H9 (cell line): ENCODE measurements at regions not wholly inside any gene's neighbourhood (a gene's known extent, or its start where the extent isn't known, plus 50 kb on each side); places are given as distances from the start of the nearest gene placed in this dataset.
"Not testable (repeated sequence)": the region's sequence is repeated elsewhere in the genome, so short reads cannot be mapped to it uniquely, and the experiment has no call there.

Experiments
- DNase-seq: peaks from one replicate; pipeline ENCODE4 v3.0.0-alpha.2; 2017
- H2AFZ ChIP-seq: one replicate; pipeline ENCODE4 v1.6.1; 2013; ENCODE audit warnings: mild to moderate bottlenecking, low read length, control low read depth, moderate library complexity
- H2AK5ac ChIP-seq: 2 replicates; pipeline ENCODE4 v1.6.1; 2013; ENCODE audit warnings: low read length, control low read depth, mixed read lengths; ENCODE audit not compliant: insufficient read length
- H2BK120ac ChIP-seq: one replicate; pipeline ENCODE4 v1.6.1; 2013; ENCODE audit warnings: low read depth, mild to moderate bottlenecking, low read length, control low read depth, inconsistent platforms; ENCODE audit not compliant: poor library complexity, severe bottlenecking
- H2BK12ac ChIP-seq: 2 replicates; pipeline ENCODE4 v1.6.1; 2013; ENCODE audit warnings: low read length, control low read depth, mixed read lengths, low read depth; ENCODE audit not compliant: insufficient read length
- H2BK15ac ChIP-seq: 2 replicates; pipeline ENCODE4 v1.6.1; 2013; ENCODE audit warnings: low read depth, low read length, control low read depth
- H2BK20ac ChIP-seq: one replicate; pipeline ENCODE4 v1.6.1; 2013; ENCODE audit warnings: low read depth, mild to moderate bottlenecking, low read length, control low read depth, inconsistent platforms; ENCODE audit not compliant: poor library complexity, severe bottlenecking
- H2BK5ac ChIP-seq: 2 replicates; pipeline ENCODE4 v1.6.1; 2013; ENCODE audit warnings: low read length, control low read depth, mixed read lengths; ENCODE audit not compliant: insufficient read length
- H3K14ac ChIP-seq: 2 replicates; pipeline ENCODE4 v1.6.1; 2013; ENCODE audit warnings: low read length, control low read depth; ENCODE audit not compliant: insufficient read depth
- H3K18ac ChIP-seq: 2 replicates; pipeline ENCODE4 v1.6.1; 2013; ENCODE audit warnings: low read depth, mild to moderate bottlenecking, mixed read lengths, low read length, control low read depth; ENCODE audit not compliant: insufficient read length
- H3K23ac ChIP-seq: 2 replicates; pipeline ENCODE4 v1.6.1; 2013; ENCODE audit warnings: low read length, control low read depth, mixed read lengths, low read depth; ENCODE audit not compliant: insufficient read length
- H3K23me2 ChIP-seq: 2 replicates; pipeline ENCODE4 v1.6.1; 2013; ENCODE audit warnings: low read depth, mild to moderate bottlenecking, mixed read lengths, low read length, control low read depth; ENCODE audit not compliant: insufficient read length, poor library complexity, severe bottlenecking
- H3K27ac ChIP-seq: 2 replicates; pipeline ENCODE4 v1.5.1; 2013; ENCODE audit warnings: low read length, control low read depth, mixed read lengths, low read depth; ENCODE audit not compliant: insufficient read length
- H3K27me3 ChIP-seq: 2 replicates; pipeline ENCODE4 v1.6.1; 2013; ENCODE audit warnings: low read length, control low read depth, inconsistent platforms; ENCODE audit not compliant: insufficient read depth
- H3K4ac ChIP-seq: 2 replicates; pipeline ENCODE4 v1.6.1; 2013; ENCODE audit warnings: low read depth, mild to moderate bottlenecking, control low read depth, inconsistent platforms, low read length, moderate library complexity
- H3K4me1 ChIP-seq: 2 replicates; pipeline ENCODE4 v1.6.1; 2013; ENCODE audit warnings: low read length, control low read depth, inconsistent platforms; ENCODE audit not compliant: insufficient read depth
- H3K4me2 ChIP-seq: 2 replicates; pipeline ENCODE4 v1.6.1; 2013; ENCODE audit warnings: low read length, control low read depth, mixed read lengths; ENCODE audit not compliant: insufficient read length, insufficient read depth
- H3K56ac ChIP-seq: 2 replicates; pipeline ENCODE4 v1.6.1; 2013; ENCODE audit warnings: low read depth, mild to moderate bottlenecking, mixed read lengths, low read length, control low read depth; ENCODE audit not compliant: insufficient read length
- H3K79me1 ChIP-seq: 2 replicates; pipeline ENCODE4 v1.6.1; 2013; ENCODE audit warnings: low read depth, mild to moderate bottlenecking, moderate library complexity, low read length, control low read depth, inconsistent platforms; ENCODE audit not compliant: insufficient read depth, poor library complexity, severe bottlenecking
- H3K79me2 ChIP-seq: 2 replicates; pipeline ENCODE4 v1.6.1; 2013; ENCODE audit warnings: low read length, control low read depth, inconsistent platforms; ENCODE audit not compliant: insufficient read depth
- H3K9ac ChIP-seq: 2 replicates; pipeline ENCODE4 v1.6.1; 2013; ENCODE audit warnings: low read length, control low read depth, mixed read lengths; ENCODE audit not compliant: insufficient read length; ENCODE audit errors: extremely low read depth
- H3K9me3 ChIP-seq: one replicate; pipeline ENCODE4 v1.6.1; 2013; ENCODE audit warnings: low read depth, low read length, inconsistent platforms; ENCODE audit not compliant: control insufficient read depth
- H3T11ph ChIP-seq: one replicate; pipeline ENCODE4 v1.6.1; 2013; ENCODE audit warnings: mild to moderate bottlenecking, low read length, control low read depth, inconsistent platforms
- H4K20me1 ChIP-seq: one replicate; pipeline ENCODE4 v1.6.1; 2013; ENCODE audit not compliant: control insufficient read depth, insufficient read length, insufficient read depth
- H4K5ac ChIP-seq: 2 replicates; pipeline ENCODE4 v1.6.1; 2013; ENCODE audit warnings: low read depth, mild to moderate bottlenecking, mixed read lengths, low read length, control low read depth; ENCODE audit not compliant: insufficient read length
- H4K8ac ChIP-seq: replicated peaks from 2 replicates; pipeline ENCODE4 v1.6.1; 2013; ENCODE audit warnings: low read length, control low read depth, mixed read lengths, low read depth; ENCODE audit not compliant: insufficient read length
- H4K91ac ChIP-seq: 2 replicates; pipeline ENCODE4 v1.6.1; 2013; ENCODE audit warnings: low read depth, mild to moderate bottlenecking, moderate library complexity, mixed read lengths, low read length, control low read depth; ENCODE audit not compliant: insufficient read length
- H3K27ac Mint-ChIP-seq, 3 experiments: 2 replicates in 2 of 3; 3 replicates in 1 of 3; pipeline ENCODE4 v1.8.0; 2020 to 2021; ENCODE audit warnings: mixed read lengths in 3 of 3, mild to moderate bottlenecking in 1 of 3, moderate library complexity in 1 of 3
- H3K27me3 Mint-ChIP-seq: 2 replicates; pipeline ENCODE4 v1.8.0; 2021; ENCODE audit warnings: low read depth, mild to moderate bottlenecking, moderate library complexity, mixed read lengths
- H3K36me3 Mint-ChIP-seq, 3 experiments: 2 replicates in 2 of 3; 3 replicates in 1 of 3; pipeline ENCODE4 v1.8.0; 2020 to 2021; ENCODE audit warnings: low read depth in 3 of 3, mixed read lengths in 3 of 3; ENCODE audit not compliant: insufficient read depth in 1 of 3
- H3K4me1 Mint-ChIP-seq, 2 experiments: 2 replicates each; pipeline ENCODE4 v1.8.0; 2020; ENCODE audit warnings: mixed read lengths in 2 of 2
- H3K4me3 Mint-ChIP-seq, 2 experiments: 2 replicates in 1 of 2; 3 replicates in 1 of 2; pipeline ENCODE4 v1.8.0; 2020 to 2021; ENCODE audit warnings: mild to moderate bottlenecking in 2 of 2, mixed read lengths in 2 of 2, moderate library complexity in 1 of 2
- H3K9me3 Mint-ChIP-seq, 2 experiments: 2 replicates in 1 of 2; 3 replicates in 1 of 2; pipeline ENCODE4 v1.8.0; 2020; ENCODE audit warnings: mild to moderate bottlenecking in 2 of 2, mixed read lengths in 2 of 2, moderate library complexity in 1 of 2
- CTCF ChIP-seq: fragments of 200-600 bp; sonication (generic); conservative IDR thresholded peaks from 3 replicates; pipeline ENCODE4 v1.8.0; 2021; ENCODE audit warnings: antibody characterized with exemption, mild to moderate bottlenecking
- WGBS: extraction: QIAGEN DNeasy Blood & Tissue Kit; methylation state at CpG from one replicate; pipeline ENCODE4 v1.1.7; 2013; ENCODE audit warnings: missing lambda C conversion rate, low lambda C conversion rate, mixed read lengths; ENCODE audit not compliant: insufficient read length; ENCODE audit errors: extremely low coverage; 5-methylcytosine and 5-hydroxymethylcytosine counted together

- no CpG with 5 or more reads among the region's 3 CpGs for WGBS
- Histone ChIP-seq H3K9me3 (no peaks in the 10 kb centered on the region), H2BK5ac (no peak overlapping the region)
These were observed 568.4 kb upstream of the AGA start for GRCh38 chr4:178010596-178010995.

GRCh38 chr4:178015046-178015445 lies 572.8 kb upstream of the AGA start:
- H4K8ac ChIP-seq, H3K9ac ChIP-seq, H4K20me1 ChIP-seq, H3K4ac ChIP-seq, H3K56ac ChIP-seq, H3K79me2 ChIP-seq, H3K36me3 Mint-ChIP-seq, DNase-seq, H3K27me3 ChIP-seq, H3K14ac ChIP-seq, H2AK5ac ChIP-seq, H2BK12ac ChIP-seq, H4K91ac ChIP-seq, H2AFZ ChIP-seq, H3T11ph ChIP-seq, H3K9me3 ChIP-seq, H2BK15ac ChIP-seq, H3K4me2 ChIP-seq, H3K18ac ChIP-seq, H3K4me1 Mint-ChIP-seq, H3K27me3 Mint-ChIP-seq, H3K23me2 ChIP-seq, H2BK20ac ChIP-seq, H3K4me1 ChIP-seq, H4K5ac ChIP-seq, H3K9me3 Mint-ChIP-seq, H2BK120ac ChIP-seq, H3K4me3 Mint-ChIP-seq, H3K23ac ChIP-seq, H3K27ac Mint-ChIP-seq, H3K79me1 ChIP-seq, H2BK5ac ChIP-seq, H3K27ac ChIP-seq: not testable (repeated sequence)
- WGBS = no CpG with 5 or more reads among the region's 27 CpGs

More at GRCh38 chr4:178010596-178010995, 568.4 kb upstream of the AGA start:
- no peak overlapping the region for H3K14ac ChIP-seq
- H3K27ac ChIP-seq = no peak overlapping the region
- Mint-ChIP-seq H3K4me3 (no peak overlapping the region), H3K4me1 (no peaks in the 10 kb centered on the region), H3K27me3 (no peaks in the 10 kb centered on the region), H3K36me3 (peaks cover 0 to 12% (median 5%) of the 10 kb centered on the region in 3 experiments; a peak in 4 of 7 replicates), H3K27ac (peak overlapping the region in 1 of 3 experiments; percentile 41; a peak in 1 of 7 replicates), H3K9me3 (peaks cover 8 to 10% of the 10 kb centered on the region in 2 experiments; a peak in 4 of 5 replicates)
- no peak overlapping the region for H2AK5ac ChIP-seq
- H3K4me2 ChIP-seq = no peak overlapping the region
- no peak overlapping the region for H4K5ac ChIP-seq
- H3K4ac ChIP-seq = no peak overlapping the region
- TF ChIP-seq CTCF = no peak
- no peak overlapping the region for H2BK20ac ChIP-seq
- no peaks in the 10 kb centered on the region for H3K79me2 ChIP-seq
- no peaks in the 10 kb centered on the region for H3K27me3 ChIP-seq
- H3K4me1 ChIP-seq = no peaks in the 10 kb centered on the region
- H3K56ac ChIP-seq = no peak overlapping the region
- H3K79me1 ChIP-seq = no peaks in the 10 kb centered on the region
- DNase-seq = no peak
- no peak overlapping the region for H2AFZ ChIP-seq
- no peaks in the 10 kb centered on the region for H3K23me2 ChIP-seq
- H3K23ac ChIP-seq = no peak overlapping the region
- no peak overlapping the region for H2BK120ac ChIP-seq
- no peak overlapping the region for H3K9ac ChIP-seq
- no peaks in the 10 kb centered on the region for H4K20me1 ChIP-seq
- no peak overlapping the region for H3K18ac ChIP-seq
- no peak overlapping the region for H2BK15ac ChIP-seq
- no peak overlapping the region for H4K91ac ChIP-seq
- H3T11ph ChIP-seq = no peak overlapping the region
- H2BK12ac ChIP-seq = no peak overlapping the region
- no peak overlapping the region for H4K8ac ChIP-seq
